Smooth muscle cell (in vitro differentiated cells): ENCODE measurements at regions not wholly inside any gene's neighbourhood (a gene's known extent, or its start where the extent isn't known, plus 50 kb on each side); places are given as distances from the start of the nearest gene placed in this dataset.

Experiments used
- DNase-seq: peaks from one replicate; lab custom pipeline; 2025; ENCODE audit not compliant: unreplicated experiment; lab: John Stamatoyannopoulos, UW
- H2AFZ ChIP-seq: fragments of 200-600 bp; sonication (generic); 2 replicates; pipeline ENCODE4 v1.6.0; 2016; ENCODE audit warnings: antibody characterized with exemption, low read depth, mild to moderate bottlenecking
- H3F3A ChIP-seq: fragments of 200-600 bp; sonication (generic); 2 replicates; pipeline ENCODE4 v1.6.0; 2017; ENCODE audit warnings: antibody characterized with exemption, low read depth
- H3K27ac ChIP-seq: fragments of 200-600 bp; sonication (generic); 2 replicates; pipeline ENCODE4 v1.5.1; 2016; ENCODE audit warnings: low read depth, mild to moderate bottlenecking
- H3K27me3 ChIP-seq: fragments of 200-600 bp; sonication (generic); 2 replicates; pipeline ENCODE4 v1.6.1; 2016; ENCODE audit warnings: low read depth, mild to moderate bottlenecking
- H3K36me3 ChIP-seq: fragments of 200-600 bp; sonication (generic); 2 replicates; pipeline ENCODE4 v1.5.1; 2016; ENCODE audit warnings: low read depth
- H3K4me1 ChIP-seq: fragments of 200-600 bp; sonication (generic); 2 replicates; pipeline ENCODE4 v1.5.1; 2016; ENCODE audit warnings: low read depth
- H3K4me2 ChIP-seq: fragments of 200-600 bp; sonication (generic); 2 replicates; pipeline ENCODE4 v1.6.0; 2016; ENCODE audit warnings: mild to moderate bottlenecking
- H3K4me3 ChIP-seq: fragments of 200-600 bp; sonication (generic); 2 replicates; pipeline ENCODE4 v1.5.1; 2016; ENCODE audit warnings: mild to moderate bottlenecking
- H3K79me2 ChIP-seq: fragments of 200-600 bp; sonication (generic); 2 replicates; pipeline ENCODE4 v1.6.0; 2016; ENCODE audit warnings: low read depth, mild to moderate bottlenecking
- H3K9ac ChIP-seq: fragments of 200-600 bp; sonication (generic); 2 replicates; pipeline ENCODE4 v1.6.0; 2016; ENCODE audit warnings: low read depth
- H3K9me3 ChIP-seq: fragments of 200-600 bp; sonication (generic); replicated peaks from 2 replicates; pipeline ENCODE4 v1.5.1; 2016; ENCODE audit warnings: low read depth
- H4K20me1 ChIP-seq: fragments of 200-600 bp; sonication (generic); 2 replicates; pipeline ENCODE4 v1.6.0; 2016; ENCODE audit warnings: low read depth
- WGBS: methylation state at CpG from one replicate; pipeline ENCODE4 v1.1.7; 2016; ENCODE audit warnings: low lambda C conversion rate; 5-methylcytosine and 5-hydroxymethylcytosine counted together
- TF ChIP-seq, protein P1 (sequence below): fragments of 200-600 bp; sonication (generic); IDR thresholded peaks from 2 replicates; pipeline ENCODE4 v1.5.1; 2017; ENCODE audit warnings: borderline replicate concordance, mild to moderate bottlenecking, antibody characterized with exemption; ENCODE audit not compliant: insufficient read depth, poor library complexity, severe bottlenecking

DNA sequence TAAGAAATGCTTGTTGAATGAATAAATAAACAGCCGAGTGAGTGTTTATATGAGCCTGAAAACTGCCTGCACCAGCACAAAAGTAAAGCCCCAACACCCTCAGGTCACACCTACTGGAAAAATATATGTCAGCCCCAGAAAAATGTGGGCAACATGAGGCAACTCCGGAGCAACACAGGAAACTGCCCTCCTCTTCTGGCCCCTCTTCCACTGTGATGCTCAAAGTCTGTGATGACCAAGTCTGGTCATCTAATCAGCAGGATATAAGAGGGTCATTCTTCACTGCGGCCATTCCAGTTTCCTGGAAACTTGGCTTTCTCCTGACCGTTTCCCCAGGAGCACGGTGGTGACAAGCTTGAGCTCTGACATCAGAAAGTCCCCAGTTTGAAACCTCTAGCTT lies 159.6 kb upstream of the PZP start:
- Histone ChIP-seq H3K4me2 (no peak overlapping the region), H3K36me3 (no peaks in the 10 kb centered on the region), H3K4me3 (no peak overlapping the region), H3K27ac (no peak overlapping the region), H3K9me3 (no peaks in the 10 kb centered on the region), H3K4me1 (peaks cover 11% of the 10 kb centered on the region), H4K20me1 (no peaks in the 10 kb centered on the region), H3K27me3 (no peaks in the 10 kb centered on the region), H3K9ac (no peak overlapping the region), H3K79me2 (no peaks in the 10 kb centered on the region), H3F3A (no peaks in the 10 kb centered on the region), H2AFZ (no peak overlapping the region)
- 72% methylated on average over 5 of the region's 5 CpGs for WGBS
- TF ChIP-seq, protein P1, sequence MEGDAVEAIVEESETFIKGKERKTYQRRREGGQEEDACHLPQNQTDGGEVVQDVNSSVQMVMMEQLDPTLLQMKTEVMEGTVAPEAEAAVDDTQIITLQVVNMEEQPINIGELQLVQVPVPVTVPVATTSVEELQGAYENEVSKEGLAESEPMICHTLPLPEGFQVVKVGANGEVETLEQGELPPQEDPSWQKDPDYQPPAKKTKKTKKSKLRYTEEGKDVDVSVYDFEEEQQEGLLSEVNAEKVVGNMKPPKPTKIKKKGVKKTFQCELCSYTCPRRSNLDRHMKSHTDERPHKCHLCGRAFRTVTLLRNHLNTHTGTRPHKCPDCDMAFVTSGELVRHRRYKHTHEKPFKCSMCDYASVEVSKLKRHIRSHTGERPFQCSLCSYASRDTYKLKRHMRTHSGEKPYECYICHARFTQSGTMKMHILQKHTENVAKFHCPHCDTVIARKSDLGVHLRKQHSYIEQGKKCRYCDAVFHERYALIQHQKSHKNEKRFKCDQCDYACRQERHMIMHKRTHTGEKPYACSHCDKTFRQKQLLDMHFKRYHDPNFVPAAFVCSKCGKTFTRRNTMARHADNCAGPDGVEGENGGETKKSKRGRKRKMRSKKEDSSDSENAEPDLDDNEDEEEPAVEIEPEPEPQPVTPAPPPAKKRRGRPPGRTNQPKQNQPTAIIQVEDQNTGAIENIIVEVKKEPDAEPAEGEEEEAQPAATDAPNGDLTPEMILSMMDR, result no peak
- no peak for DNase-seq

DNA sequence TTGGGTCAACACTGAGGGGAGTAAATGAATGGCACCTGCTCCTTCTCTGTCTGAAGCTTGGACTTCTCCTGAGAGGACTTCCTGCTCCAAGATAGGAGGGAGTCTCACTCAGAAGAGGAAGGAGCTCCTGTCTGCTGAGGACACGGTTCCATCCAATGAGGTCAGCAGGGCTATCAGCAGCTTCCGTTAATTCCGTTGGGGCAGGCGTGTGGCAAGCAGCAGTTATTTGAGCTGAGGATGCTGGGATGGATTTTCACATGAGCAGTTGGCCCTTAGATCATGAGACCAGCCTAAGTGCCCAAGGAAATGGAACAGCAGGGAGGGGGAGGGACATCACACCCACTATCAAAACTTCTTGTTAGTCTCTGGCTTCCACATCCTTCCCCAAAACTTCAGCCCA lies 159.0 kb upstream of the PZP start:
- Histone ChIP-seq H3K79me2 (no peaks in the 10 kb centered on the region), H3K4me3 (no peak overlapping the region), H2AFZ (no peak overlapping the region), H3K9ac (no peak overlapping the region), H3K9me3 (no peaks in the 10 kb centered on the region), H3K4me1 (peaks cover 11% of the 10 kb centered on the region), H3K27me3 (no peaks in the 10 kb centered on the region), H3K4me2 (no peak overlapping the region), H3K36me3 (no peaks in the 10 kb centered on the region), H4K20me1 (no peaks in the 10 kb centered on the region), H3K27ac (no peak overlapping the region), H3F3A (no peaks in the 10 kb centered on the region)
- WGBS, result 81% methylated on average over 4 of the region's 4 CpGs
- DNase-seq, result no peak
- TF ChIP-seq, protein P1, result no peak

DNA sequence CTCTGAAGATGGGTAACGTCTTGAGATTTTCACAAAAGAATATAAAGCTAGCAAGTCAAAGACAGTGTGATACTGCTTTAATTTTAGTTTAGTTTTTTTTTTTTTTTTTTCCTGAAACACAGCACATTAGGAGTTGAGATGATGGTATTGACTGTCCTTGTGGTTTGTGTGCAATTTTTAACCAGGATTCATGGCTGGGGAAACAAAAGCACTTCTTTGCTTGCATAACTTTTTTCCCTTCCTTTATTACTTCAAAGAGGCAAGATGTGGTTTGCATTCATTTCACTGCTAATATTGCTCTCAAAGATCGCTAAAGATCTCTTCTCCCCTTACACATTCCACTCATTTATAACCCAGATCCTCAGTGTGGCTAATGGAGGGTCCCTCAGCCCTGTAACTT lies 157.1 kb upstream of the PZP start:
- TF ChIP-seq, protein P1, result no peak
- Histone ChIP-seq H3K4me3 (no peak overlapping the region), H4K20me1 (no peaks in the 10 kb centered on the region), H3K9ac (peak overlapping the region; percentile 36), H3K36me3 (no peaks in the 10 kb centered on the region), H3K4me1 (peaks cover 11% of the 10 kb centered on the region), H3K9me3 (no peaks in the 10 kb centered on the region), H2AFZ (peak overlapping the region; percentile 3), H3K27me3 (no peaks in the 10 kb centered on the region), H3K79me2 (no peaks in the 10 kb centered on the region), H3F3A (no peaks in the 10 kb centered on the region), H3K27ac (peak overlapping the region; percentile 62), H3K4me2 (peak overlapping the region; percentile 84)
- DNase-seq, result no peak
- 34% methylated on average over 2 of the region's 2 CpGs for WGBS
